HG03175 (cell line): ENCODE measurements at regions not wholly inside any gene's neighbourhood (a gene's known extent, or its start where the extent isn't known, plus 50 kb on each side); places are given as distances from the start of the nearest gene placed in this dataset.

Experiments used
- ATAC-seq: cut with Tn5 transposase; IDR thresholded peaks from one replicate; pipeline ENCODE4 v1.9.1; 2021; ENCODE audit warnings: mild to moderate bottlenecking, moderate library complexity; ENCODE audit not compliant: unreplicated experiment

DNA sequence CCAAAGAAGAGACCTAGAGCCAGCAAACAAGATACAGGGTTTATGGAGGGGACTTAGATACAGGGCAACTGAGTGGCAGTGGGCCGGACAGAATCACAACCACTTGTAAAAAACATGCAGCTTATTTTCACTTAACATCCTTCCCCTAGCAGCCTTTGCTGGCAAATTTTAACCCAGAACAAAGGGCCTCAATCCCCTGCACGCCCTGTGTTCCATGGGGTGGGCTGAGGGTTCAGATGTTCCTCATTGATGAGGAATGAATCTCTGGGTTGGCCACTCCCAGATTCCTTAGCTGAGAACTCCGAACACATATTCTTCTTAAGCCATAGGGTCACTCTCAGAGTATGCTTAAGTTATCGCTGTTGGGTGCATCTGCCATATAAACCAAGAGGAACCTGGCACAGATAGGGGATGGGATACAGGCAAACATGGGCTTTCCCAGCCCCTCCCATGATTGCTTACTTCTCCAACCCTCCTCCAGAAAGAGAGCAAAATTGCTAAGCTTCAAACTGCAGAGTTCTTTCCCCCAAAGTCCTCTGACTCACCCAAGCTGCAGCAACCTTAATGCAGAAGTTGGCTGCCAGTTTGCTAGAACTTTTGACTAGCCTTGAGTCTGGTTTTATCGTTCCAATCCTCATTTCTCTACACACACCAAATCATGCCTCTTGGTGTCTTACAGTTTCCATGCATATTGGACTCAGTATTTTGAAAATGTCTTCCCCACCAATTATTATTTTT, 146.9 kb downstream of the CD47 start:
- ATAC-seq, result no peak

DNA sequence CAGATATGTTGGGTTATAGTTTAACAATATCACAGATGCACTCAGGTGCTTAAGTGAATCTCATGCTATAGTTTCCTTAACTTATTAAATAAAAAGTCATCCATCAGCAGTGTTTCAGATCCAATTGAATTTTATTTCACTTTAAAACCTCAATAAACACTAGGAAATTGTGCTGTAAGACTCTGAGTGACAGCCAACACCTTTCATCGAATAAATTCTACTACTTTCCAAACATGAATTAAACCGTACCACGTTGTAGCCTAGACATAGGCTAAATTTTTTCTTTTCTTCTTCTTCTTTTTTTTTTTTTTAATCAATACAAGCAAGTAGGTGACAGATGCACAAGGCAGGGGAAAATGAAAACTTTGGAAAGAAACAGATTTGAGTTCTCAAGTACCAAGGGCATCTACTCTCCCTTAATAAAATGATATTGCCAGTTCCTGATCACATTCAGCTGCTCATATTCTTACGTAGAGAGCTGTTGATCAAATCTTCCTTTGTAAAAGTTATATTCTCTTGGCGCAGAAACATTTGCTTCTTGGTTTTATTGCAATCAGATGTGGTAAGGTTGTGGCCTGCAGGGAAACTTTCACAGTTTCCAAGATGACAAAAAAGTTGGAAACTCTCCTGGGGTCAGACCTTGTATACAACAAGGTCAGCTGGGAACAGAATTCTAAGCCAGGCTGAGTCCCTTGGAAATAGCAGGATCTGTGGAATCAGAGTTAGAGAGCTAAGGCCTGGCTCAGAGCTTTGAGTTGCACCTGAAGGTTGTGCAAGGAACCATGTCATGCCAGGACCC, 147.7 kb downstream of the CD47 start:
- ATAC-seq, result no peak

DNA sequence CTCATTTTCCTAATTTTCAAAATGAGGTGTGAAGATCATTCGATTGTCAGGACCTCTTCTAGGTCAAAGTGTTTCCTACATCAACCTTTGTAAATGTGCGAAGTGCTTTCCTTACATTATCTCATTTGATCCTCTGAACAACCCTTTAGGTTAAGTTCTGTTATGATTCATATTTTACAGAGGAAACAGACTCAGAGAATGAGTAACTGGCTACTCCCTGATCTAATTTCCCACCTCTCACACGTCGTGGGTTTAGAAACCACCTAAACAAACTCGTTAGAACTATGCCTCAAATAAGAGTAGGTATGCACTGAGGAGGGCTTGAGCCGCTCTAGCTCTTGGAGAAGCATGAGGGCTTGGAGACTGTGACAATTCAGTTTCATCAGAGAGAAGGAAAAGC, 148.6 kb downstream of the CD47 start:
- ATAC-seq, result peak; percentile 74

DNA sequence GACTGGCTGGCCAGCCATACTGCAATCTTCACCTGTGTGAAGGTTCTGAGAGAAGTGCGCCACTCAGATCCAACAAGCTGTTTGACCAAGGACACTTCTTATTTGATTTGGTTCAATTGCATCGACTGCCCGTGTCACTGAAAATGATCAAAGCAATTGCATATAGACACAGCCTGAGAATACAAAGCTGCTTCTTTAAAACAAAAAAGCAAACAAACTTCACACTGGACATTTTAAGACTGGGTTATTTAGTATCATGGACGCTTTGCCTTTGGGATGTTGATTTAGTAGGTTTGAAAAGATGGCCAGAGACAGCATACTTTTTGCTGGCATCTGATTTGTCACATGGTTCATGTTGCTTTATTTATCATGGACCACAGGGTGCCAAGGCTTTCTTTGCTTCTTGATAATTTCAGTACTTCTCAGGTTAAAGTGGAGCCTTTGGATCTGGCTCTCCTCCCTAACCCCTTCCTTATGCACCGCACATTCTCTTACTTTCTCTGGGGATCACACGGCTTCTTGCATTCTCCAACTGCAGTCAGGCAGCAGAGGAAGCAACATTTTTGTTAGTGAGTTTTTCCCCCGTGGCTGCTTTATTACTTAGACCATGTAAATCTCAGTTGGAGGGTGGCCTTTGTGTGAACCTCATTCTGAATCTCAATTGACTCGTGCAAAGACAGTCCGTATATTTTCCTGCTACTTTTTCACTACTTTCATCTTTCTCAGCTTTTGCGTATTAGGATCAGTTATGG, 151.0 kb downstream of the CD47 start:
- no peak for ATAC-seq

DNA sequence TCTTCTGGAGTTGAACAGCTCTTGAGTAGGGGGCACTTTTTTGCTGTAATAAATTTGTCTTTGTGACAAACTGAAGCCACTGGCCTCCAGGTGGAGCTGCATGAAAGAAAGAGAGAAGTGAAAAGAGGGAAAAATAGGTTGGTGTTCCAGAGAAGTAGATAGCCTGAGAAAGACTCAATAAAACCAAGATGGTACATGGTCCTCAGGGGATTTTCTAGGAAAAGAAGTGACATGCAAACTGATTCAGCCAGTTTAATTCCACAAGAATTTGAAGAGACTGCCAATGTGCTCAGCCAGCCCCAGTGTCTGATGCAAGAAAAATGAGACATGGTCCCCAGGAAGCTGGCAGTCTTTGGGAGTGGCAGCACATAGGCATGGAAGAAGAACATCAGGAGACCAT, 152.7 kb downstream of the CD47 start:
- no peak for ATAC-seq

DNA sequence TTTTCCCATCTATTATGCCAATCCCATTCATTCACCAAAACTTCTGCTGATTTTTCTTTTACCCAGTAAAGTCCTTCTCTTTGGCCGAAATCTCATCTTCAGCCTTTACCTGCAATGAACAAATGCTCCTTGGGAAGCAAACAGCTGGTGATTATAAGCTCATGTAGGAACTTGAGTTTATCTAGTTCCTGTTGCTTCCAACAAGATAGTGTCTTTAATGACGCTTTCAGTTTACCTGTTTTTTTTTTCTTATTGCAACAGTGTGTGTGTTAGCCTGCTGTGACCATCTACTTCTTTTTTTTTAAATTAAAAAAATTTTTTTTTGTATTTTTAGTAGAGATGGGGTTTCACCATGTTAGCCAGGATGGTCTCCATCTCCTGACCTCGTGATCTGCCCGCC, 156.0 kb downstream of the CD47 start:
- no peak for ATAC-seq

DNA sequence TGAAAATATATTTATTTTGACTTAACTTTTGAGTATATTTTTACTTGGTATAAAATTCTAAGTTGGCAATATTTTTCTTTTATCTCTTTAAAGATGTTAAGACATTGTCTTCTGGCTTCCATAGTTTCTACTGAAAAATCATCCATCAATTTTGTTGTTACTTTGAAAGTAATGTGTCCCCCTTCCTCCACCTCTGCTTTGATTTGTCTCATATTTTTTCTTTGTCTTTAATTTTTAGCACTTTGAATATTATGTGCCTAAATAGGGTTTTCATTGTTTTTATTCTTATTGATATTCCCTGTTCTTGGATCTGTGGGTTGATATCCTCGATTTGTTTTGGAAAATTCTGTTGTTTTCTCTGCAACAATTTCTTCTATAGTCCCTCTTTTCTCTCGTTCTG, 157.4 kb downstream of the CD47 start:
- ATAC-seq, result no peak

DNA sequence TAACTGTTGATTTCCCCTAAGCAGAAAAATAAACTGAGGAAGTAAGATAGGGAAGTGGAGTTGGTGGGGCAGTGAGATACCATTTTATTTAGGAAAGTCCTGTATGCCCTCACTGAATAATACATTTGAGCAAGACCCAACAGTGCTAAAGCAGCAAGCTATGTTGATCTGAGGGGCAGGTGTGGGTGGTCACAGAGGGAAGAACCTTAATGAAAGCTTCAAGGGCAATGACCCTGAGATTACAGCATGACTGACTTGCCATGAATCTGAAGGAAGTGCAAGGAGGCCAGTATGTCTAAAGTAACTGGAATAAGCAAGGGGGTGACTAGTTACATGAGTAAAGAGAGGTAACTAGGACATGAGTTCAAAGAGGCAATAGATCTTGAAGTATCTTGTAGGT, 159.5 kb downstream of the CD47 start:
- no peak for ATAC-seq

DNA sequence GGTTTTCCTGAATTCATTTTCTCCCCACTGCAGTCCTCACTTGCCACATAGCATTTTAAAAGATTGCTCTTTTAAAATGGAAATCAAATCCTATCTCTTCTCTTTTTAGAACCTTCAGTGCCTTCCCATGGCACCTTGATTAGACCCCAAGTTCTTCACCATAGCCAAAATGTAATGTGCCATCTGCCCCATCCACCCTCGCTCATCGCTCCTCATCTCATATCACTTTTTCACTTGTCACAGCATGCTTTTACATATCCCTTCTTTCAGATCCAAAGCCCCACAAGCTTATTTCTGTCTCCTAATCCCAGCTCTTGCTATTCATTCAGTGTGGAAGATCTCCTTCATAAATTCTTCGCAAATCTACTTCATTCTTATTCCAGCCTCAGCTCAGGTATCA, 161.7 kb downstream of the CD47 start:
- ATAC-seq, result no peak

DNA sequence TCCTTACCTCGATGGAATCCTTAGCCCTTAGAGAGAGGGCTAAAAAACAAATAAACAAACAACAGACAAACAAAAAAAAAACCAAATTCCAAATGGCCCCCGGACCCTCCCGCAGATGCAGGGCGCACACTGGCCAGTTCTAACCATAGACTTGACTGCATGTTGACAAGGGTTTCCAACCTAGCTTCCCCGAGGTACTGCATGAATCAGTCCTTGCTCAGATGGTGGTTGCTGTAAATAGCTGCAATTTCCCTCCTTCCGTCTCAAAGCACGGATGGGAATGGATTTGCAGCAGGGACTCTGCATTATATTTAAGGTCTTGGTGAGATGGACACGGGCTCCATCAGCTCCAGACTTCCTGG, 162.8 kb downstream of the CD47 start:
- peak; percentile 20 for ATAC-seq

DNA sequence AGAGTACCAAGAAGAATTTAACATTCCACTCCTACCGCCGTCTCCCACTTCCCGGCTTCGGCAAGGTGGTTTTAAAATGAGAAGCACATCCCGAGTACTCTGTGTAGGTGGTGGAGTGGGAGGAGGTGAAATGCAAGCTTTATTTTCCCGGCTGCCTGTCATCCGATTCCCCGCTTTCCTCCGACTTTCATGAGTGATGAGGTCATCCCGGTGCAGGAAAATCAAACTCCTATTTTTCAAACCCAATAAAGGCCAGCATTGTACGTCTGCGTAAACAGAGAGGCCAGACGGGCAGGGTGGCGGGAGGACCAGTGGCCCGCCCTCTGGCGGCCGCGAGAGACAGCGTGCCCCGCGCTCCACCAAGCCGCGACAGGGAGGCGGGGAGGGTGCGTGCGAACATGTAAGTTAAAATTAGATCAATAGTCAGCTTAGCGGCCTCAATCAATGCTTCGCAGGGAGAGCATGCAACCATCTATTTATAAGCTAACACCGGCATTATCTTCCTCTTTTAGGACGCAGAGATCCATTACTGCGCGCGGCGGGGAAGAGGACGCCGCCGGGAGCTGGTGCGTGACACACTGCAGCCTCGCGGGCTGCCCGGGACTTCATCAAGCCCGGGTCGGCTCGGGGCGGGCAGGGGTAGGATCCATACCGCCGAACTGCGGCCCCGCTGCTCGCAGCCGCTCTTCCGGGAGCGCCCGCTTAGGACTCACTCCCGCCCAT, 163.3 kb downstream of the CD47 start:
- peak; percentile 95 for ATAC-seq

DNA sequence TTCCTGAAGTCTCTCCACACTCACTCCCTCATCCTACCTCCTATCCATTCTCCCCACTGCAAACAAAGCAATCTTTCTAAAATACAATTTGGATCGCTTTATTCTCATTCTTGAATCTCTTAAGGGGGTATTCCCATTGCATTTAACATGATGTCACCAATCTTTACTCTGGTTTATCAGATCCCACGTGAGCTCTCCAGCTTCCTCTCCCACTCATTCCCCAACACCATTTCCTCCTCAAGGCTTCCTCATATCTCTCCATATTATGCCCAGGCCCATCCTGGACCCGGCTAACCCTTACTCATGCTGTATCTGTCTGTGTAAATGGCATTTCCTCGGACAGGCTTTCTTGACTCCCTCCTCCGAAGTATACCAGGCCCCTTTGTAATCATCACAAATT, 165.0 kb downstream of the CD47 start:
- no peak for ATAC-seq

DNA sequence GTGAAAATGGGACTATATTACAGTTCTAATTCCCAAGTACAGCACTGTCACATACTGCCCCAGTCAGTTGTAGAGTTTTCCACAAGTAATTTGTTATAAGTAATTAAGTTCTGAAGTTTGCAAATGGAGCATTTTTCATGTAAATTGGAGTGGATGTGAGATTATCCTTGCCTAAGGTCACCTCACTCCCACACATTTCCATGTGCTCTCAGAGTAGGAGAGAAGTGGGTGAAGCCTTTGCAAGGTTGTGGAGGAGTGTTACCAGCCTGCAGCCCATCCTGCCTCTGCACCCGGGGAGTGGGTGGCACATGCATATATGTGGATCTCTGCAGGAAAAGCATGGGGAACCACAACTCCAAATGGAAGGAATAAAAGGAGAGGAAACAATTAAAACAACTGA, 169.8 kb downstream of the CD47 start:
- ATAC-seq, result no peak

DNA sequence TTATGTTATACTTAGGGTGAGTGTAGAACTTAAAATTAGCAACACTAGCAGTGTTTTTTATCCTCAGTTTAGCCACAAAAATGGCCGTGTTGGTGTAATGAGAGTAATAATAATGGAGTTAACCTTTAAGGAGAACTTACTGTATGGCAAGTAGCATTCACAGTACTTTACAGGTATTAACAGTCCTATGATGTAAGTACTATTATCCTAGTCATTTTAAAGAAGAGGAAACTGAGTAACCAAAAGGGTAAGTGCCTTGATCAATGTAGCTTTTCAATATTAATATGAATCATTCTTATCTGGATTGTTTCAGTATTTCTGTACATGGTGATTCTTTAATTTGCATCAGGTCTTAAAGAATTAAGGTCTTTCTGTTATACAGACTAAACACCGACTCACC, 170.3 kb downstream of the CD47 start:
- ATAC-seq, result no peak

DNA sequence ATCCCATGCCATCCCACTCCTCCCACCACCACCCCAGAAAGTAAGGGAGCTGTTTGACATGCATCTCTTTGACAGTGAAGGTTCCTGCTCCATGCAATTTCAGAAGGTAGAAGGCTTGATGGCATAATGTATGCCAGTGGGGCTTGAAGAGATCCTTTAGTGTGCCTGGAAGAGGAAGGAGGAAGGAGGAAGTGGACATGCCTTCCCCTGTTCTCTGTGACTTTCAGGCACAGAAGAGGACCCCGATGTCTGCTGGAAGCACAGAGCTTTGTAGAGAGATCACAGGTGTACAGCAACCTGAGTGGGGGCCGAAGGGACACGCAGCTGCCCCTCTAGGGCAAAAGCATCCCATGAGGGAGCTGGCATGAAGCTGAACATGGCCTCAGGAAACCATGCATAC, 171.6 kb downstream of the CD47 start:
- ATAC-seq, result no peak

DNA sequence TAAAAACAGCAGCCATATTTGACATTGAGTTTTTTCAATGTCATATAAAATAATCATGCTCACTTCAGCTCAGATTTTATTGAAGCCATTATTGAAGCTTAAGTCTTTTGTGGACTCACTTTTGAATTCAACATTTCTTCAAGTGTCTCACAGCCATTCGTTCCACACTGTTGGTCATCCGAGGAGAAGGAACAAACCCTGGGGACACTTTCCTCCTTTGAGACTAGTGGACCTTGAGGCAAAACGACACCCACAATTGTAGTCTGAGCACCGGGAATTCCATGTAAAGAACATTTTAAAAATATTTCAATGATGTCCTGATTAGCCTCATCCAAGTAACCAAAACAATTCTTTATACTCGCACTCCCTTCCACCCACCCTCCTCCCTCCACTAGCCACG, 174.7 kb downstream of the CD47 start:
- ATAC-seq, result no peak

DNA sequence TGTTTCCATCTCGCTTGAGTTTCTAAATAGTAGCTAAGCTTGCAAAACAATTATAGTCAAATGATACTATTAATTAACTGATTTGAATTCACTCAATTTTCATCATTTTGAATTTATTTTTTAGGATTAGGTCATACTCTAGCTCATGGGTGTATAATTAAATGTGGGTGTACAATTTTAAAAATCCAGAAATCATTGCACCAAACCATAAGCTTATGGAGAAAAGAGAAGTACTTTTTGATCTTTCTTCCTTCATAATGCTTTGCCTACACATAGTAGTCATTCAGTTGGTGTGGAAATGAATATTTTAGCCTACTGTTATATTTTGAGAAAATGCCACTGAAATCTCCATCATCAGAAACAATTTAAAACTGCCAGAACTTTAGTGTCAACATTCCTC, 175.1 kb downstream of the CD47 start:
- ATAC-seq, result no peak

DNA sequence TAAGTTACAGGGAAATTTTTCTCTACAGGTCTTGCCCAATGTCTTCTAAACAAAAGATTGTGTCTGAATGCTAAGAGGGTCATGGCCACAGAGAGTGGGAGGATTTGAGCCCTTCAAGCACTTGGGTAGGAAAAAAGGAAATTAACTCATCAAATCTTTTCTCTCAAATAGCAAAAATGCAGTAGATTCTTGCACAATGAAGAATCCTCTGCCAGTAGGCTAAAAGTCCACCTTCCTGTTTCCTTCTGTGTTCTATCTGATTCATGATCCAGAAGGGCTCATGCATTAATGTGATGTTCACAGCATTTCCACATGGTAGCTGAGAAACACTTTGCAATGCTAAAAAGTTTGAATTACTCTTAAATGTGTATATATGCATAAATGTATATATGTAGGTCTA, 177.1 kb downstream of the CD47 start:
- no peak for ATAC-seq

DNA sequence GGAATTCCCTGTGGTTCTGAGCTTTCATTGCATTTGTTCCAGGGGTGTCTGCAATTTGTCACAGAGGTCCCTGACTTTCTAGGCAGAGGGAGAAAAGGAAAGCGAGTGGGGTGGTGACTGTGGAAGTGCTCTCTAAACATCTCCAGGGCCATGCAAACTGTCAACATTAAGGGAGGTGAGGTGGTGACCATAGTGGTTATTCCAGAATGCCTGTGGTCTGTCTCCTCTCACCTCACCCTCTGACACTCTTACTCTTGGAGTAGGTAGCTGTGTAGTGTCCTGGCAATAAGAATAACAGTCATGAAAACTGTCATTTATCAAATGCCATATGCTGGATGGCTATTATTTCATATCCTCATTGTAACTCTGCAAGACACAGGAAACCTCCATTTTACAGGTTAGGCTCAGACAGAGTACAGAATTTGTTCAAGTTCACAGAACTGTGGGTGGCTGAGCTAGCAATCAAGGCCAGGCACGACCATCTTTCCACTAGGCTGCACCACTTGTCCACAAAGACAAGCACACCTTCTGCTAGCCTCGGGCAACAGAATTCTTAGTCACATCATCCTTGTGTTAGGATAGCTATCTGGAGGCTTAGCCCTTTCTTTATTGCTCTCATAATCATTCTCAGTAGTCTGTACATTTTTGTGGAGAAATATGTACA, 179.4 kb downstream of the CD47 start:
- ATAC-seq, result no peak

DNA sequence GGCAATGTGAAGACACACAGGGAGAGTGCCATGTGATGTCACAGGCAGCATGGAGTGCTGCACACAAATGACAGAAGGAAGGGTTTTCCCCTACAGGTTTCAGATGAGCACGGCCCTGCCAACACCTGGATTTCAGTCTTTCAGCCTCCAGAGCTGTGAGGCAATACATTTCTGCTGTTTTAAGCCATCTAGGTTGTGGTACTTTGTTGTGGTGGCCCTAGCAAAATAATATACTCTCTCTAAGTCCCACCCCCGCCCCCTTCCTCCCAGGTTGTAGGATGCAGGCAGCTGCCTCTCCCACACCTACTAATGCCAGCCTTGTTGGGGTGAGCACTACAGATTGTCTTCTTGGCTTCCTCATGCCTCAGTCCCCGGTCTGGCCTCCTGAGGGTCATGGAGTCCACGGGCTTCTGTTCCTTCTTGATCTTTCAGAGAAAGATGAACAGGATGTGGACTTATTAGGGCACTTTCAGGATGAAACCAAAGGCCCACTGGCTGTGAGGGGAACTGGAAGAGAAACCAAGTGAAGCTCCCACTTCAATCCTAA, 180.0 kb downstream of the CD47 start:
- ATAC-seq, result peak; percentile 92
